NCI-H524 treated with DMSO at 0.1 percent for 48 hours (cell line): ENCODE measurements at regions not wholly inside any gene's neighbourhood (a gene's known extent, or its start where the extent isn't known, plus 50 kb on each side); places are given as distances from the start of the nearest gene placed in this dataset.
"Not testable (repeated sequence)": the region's sequence is repeated elsewhere in the genome, so short reads cannot be mapped to it uniquely, and the experiment has no call there.

Source experiments
- DNase-seq: peaks from one replicate; lab custom pipeline; 2025; lab: John Stamatoyannopoulos, UW

- DNase-seq = no peak
Measured at GRCh38 chr5:67985686-67986387, 229.7 kb upstream of the PIK3R1 start.

GRCh38 chr5:67984546-67984945, 231.0 kb upstream of the PIK3R1 start:
- DNase-seq = no peak

GRCh38 chr5:67983251-67984110, 232.1 kb upstream of the PIK3R1 start:
- DNase-seq = no peak

GRCh38 chr5:67982160-67982559, 233.4 kb upstream of the PIK3R1 start:
- not testable (repeated sequence) for DNase-seq

- DNase-seq = no peak
Measured at GRCh38 chr5:67978171-67978570, 237.4 kb upstream of the PIK3R1 start.

GRCh38 chr5:67976891-67977601, 238.5 kb upstream of the PIK3R1 start:
- no peak for DNase-seq

GRCh38 chr5:67976181-67976580, 239.4 kb upstream of the PIK3R1 start:
- DNase-seq = no peak

- DNase-seq = no peak
Measured at GRCh38 chr5:67974471-67974870, 241.1 kb upstream of the PIK3R1 start.

GRCh38 chr5:67974054-67974453, 241.5 kb upstream of the PIK3R1 start:
- no peak for DNase-seq

GRCh38 chr5:67971971-67972821, 243.4 kb upstream of the PIK3R1 start:
- DNase-seq = no peak

GRCh38 chr5:67971223-67971830, 244.2 kb upstream of the PIK3R1 start:
- no peak for DNase-seq

GRCh38 chr5:67969631-67970030, 245.9 kb upstream of the PIK3R1 start:
- DNase-seq = no peak

- no peak for DNase-seq
Measured at GRCh38 chr5:67969176-67969575, 246.4 kb upstream of the PIK3R1 start.

GRCh38 chr5:67966712-67967111, 248.8 kb upstream of the PIK3R1 start:
- no peak for DNase-seq

GRCh38 chr5:67964619-67965018, 250.9 kb upstream of the PIK3R1 start:
- no peak for DNase-seq

GRCh38 chr5:67963789-67964519, 251.6 kb upstream of the PIK3R1 start:
- DNase-seq = no peak

GRCh38 chr5:67960939-67961338, 254.6 kb upstream of the PIK3R1 start:
- DNase-seq = no peak

- no peak for DNase-seq
Measured at GRCh38 chr5:67957374-67957773, 258.2 kb upstream of the PIK3R1 start.

- no peak for DNase-seq
Measured at GRCh38 chr5:67954351-67954750, 261.2 kb upstream of the PIK3R1 start.

GRCh38 chr5:67942421-67942820, 273.1 kb upstream of the PIK3R1 start:
- DNase-seq = no peak
